ENCODE measurements at regions not wholly inside any gene's neighbourhood (a gene's known extent, or its start where the extent isn't known, plus 50 kb on each side); places are given as distances from the start of the nearest gene placed in this dataset.

DNA sequence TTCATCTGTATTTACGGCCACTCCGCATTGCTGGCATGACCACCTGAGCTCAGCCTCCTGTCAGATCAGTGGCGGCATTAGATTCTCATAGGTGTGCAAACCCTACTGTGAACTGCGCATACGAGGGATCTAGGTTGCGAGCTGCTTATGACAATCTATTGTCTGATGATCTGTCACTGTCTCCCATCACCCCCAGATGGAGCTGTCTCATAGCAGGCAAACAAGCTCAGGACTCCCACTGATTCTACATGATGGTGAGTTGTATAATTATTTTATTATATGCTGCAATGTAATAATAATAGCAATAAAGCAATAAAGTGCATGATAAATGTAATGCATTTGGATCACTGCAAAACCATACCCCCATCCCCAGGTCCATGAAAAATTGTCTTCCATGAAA, 1172.9 kb upstream of the AUTS2 start:
- no peaks in the 10 kb centered on the region for H4K20me1 ChIP-seq (ENCODE audit: insufficient read depth, low read length)
- no peaks in the 10 kb centered on the region for H3K27me3 ChIP-seq (ENCODE audit: low read depth, low read length)
- no peak overlapping the region for H2AFZ ChIP-seq (ENCODE audit: low read depth, low read length)
- no peaks in the 10 kb centered on the region for H3K9me3 ChIP-seq (ENCODE audit: insufficient read depth, low read length)
- H3K4me2 ChIP-seq (ENCODE audit: low read length), result no peak overlapping the region
- H3K9ac ChIP-seq (ENCODE audit: low read length), result no peak overlapping the region
- H3K36me3 ChIP-seq (replicated peaks; ENCODE audit: low read depth, low read length), result no peaks in the 10 kb centered on the region
- no peak for TF ChIP-seq EZH2phosphoT487 (IDR thresholded peaks at IDR 0.05; ENCODE audit: low read depth)
- TF ChIP-seq, protein P1, sequence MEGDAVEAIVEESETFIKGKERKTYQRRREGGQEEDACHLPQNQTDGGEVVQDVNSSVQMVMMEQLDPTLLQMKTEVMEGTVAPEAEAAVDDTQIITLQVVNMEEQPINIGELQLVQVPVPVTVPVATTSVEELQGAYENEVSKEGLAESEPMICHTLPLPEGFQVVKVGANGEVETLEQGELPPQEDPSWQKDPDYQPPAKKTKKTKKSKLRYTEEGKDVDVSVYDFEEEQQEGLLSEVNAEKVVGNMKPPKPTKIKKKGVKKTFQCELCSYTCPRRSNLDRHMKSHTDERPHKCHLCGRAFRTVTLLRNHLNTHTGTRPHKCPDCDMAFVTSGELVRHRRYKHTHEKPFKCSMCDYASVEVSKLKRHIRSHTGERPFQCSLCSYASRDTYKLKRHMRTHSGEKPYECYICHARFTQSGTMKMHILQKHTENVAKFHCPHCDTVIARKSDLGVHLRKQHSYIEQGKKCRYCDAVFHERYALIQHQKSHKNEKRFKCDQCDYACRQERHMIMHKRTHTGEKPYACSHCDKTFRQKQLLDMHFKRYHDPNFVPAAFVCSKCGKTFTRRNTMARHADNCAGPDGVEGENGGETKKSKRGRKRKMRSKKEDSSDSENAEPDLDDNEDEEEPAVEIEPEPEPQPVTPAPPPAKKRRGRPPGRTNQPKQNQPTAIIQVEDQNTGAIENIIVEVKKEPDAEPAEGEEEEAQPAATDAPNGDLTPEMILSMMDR (IDR thresholded peaks at IDR 0.05; ENCODE audit: low read depth, low read length), result no peak
- no peaks in the 10 kb centered on the region for H3K79me2 ChIP-seq (ENCODE audit: low read length)
- H3K4me3 ChIP-seq (ENCODE audit: low read length), result no peak overlapping the region
- no peaks in the 10 kb centered on the region for H3K4me1 ChIP-seq (ENCODE audit: low read length)
- H3K27ac ChIP-seq (ENCODE audit: low read length), result no peak overlapping the region

DNA sequence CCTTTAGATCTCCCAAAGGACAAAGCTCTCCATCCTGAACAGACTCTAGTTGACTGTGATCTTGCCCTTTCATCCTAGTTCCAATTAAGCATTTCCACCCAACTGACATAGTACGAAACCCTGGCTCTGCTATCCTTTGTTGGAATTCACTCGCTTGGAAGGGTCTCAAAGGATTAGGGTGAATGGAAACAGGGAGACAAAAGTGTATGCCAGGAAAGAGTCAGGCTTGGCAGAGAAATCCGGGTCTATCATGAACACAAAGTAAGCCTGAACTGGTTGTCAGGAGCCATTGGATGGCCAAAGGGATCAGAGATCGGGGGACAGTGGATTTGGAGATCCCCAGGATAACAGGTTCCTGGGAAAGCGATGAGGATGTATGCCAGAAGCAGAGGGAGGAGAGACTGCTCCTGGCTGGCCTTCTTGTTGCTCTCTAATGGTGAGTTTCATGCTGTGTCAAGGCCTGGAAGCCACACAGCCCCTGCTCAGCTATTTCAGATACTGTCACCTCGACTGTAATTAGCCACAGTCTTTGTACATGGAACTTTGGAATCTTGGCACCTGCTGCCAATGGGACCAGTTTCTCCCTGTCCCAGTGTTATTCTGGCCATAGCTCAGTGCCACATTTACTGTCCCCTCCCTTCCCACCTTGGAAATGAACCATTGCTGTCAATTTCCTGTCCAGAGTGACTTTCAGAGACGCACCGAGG, 1168.7 kb upstream of the AUTS2 start:
- H4K20me1 ChIP-seq (ENCODE audit: insufficient read depth, low read length), result no peaks in the 10 kb centered on the region
- H3K9ac ChIP-seq (ENCODE audit: low read length), result no peak overlapping the region
- no peak overlapping the region for H3K4me3 ChIP-seq (ENCODE audit: low read length)
- no peaks in the 10 kb centered on the region for H3K4me1 ChIP-seq (ENCODE audit: low read length)
- H3K9me3 ChIP-seq (ENCODE audit: insufficient read depth, low read length), result no peaks in the 10 kb centered on the region
- no peak overlapping the region for H2AFZ ChIP-seq (ENCODE audit: low read depth, low read length)
- TF ChIP-seq EZH2phosphoT487 (IDR thresholded peaks at IDR 0.05; ENCODE audit: low read depth), result no peak
- TF ChIP-seq, protein P1 (IDR thresholded peaks at IDR 0.05; ENCODE audit: low read depth, low read length), result no peak
- H3K27me3 ChIP-seq (ENCODE audit: low read depth, low read length), result no peaks in the 10 kb centered on the region
- H3K79me2 ChIP-seq (ENCODE audit: low read length), result no peaks in the 10 kb centered on the region
- no peak overlapping the region for H3K4me2 ChIP-seq (ENCODE audit: low read length)
- H3K27ac ChIP-seq (ENCODE audit: low read length), result no peak overlapping the region
- H3K36me3 ChIP-seq (replicated peaks; ENCODE audit: low read depth, low read length), result no peaks in the 10 kb centered on the region

DNA sequence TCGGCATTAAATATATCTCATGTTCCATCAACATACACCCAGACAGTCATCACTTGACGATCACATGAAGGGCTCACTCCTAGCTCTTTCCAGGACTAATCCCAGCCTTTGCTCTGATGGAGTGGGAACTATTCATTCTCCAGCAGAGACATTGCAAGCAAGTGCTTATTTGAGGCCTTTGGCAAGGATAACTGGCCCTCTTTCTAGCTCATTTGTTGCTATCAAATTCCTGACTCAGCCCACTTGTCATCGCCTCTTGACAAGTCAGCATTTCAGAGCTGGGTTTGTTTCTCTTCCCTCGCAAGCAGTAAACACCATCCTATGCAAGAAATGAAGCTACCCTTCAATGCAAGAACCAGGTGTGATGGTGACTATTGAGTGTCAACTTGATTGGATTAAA, 1165.7 kb upstream of the AUTS2 start:
- Histone ChIP-seq H3K9ac (ENCODE audit: low read length) (no peak overlapping the region), H3K27me3 (ENCODE audit: low read depth, low read length) (no peaks in the 10 kb centered on the region), H3K4me2 (ENCODE audit: low read length) (no peak overlapping the region), H3K27ac (ENCODE audit: low read length) (no peak overlapping the region), H3K4me1 (ENCODE audit: low read length) (no peaks in the 10 kb centered on the region), H3K4me3 (ENCODE audit: low read length) (no peak overlapping the region), H3K36me3 (replicated peaks; ENCODE audit: low read depth, low read length) (no peaks in the 10 kb centered on the region), H3K9me3 (ENCODE audit: insufficient read depth, low read length) (no peaks in the 10 kb centered on the region), H3K79me2 (ENCODE audit: low read length) (no peaks in the 10 kb centered on the region), H2AFZ (ENCODE audit: low read depth, low read length) (no peak overlapping the region), H4K20me1 (ENCODE audit: insufficient read depth, low read length) (no peaks in the 10 kb centered on the region)
- TF ChIP-seq EZH2phosphoT487 (IDR thresholded peaks at IDR 0.05; ENCODE audit: low read depth), result no peak
- TF ChIP-seq, protein P1 (IDR thresholded peaks at IDR 0.05; ENCODE audit: low read depth, low read length), result no peak

DNA sequence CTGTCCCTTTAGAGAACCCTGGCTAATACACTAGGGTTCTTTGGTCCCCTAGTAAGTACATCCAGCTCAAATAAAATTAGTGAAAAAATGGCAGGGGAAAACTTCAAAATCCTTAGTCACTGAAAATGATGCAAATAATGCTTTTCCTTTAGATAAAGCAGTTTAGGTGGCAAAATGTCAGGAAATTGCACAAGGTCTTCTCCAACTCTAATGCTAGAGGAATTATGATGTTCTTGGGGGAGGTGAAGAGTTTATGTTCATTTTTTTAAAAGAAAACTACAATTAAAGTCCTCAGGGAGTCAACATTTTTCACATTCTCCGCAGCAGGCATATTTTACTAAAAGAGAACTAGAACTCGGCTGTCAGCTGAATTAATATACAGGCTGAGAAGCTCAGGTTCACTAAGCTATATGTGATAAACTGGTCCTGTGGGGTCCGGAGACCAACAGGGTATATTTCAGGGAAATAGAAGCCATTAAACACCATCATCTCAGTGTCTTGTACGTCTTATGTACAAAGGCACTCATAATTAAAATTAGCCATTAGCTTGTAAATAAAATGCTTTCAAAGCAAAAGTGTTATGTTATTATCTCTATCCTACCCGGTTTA, 1164.7 kb upstream of the AUTS2 start:
- H3K4me1 ChIP-seq (ENCODE audit: low read length), result no peaks in the 10 kb centered on the region
- H3K27me3 ChIP-seq (ENCODE audit: low read depth, low read length), result no peaks in the 10 kb centered on the region
- H3K79me2 ChIP-seq (ENCODE audit: low read length), result no peaks in the 10 kb centered on the region
- H3K9ac ChIP-seq (ENCODE audit: low read length), result no peak overlapping the region
- no peaks in the 10 kb centered on the region for H4K20me1 ChIP-seq (ENCODE audit: insufficient read depth, low read length)
- no peak overlapping the region for H3K27ac ChIP-seq (ENCODE audit: low read length)
- no peak for TF ChIP-seq EZH2phosphoT487 (IDR thresholded peaks at IDR 0.05; ENCODE audit: low read depth)
- TF ChIP-seq, protein P1 (IDR thresholded peaks at IDR 0.05; ENCODE audit: low read depth, low read length), result no peak
- no peaks in the 10 kb centered on the region for H3K9me3 ChIP-seq (ENCODE audit: insufficient read depth, low read length)
- no peaks in the 10 kb centered on the region for H3K36me3 ChIP-seq (replicated peaks; ENCODE audit: low read depth, low read length)
- H3K4me3 ChIP-seq (ENCODE audit: low read length), result no peak overlapping the region
- H3K4me2 ChIP-seq (ENCODE audit: low read length), result no peak overlapping the region
- H2AFZ ChIP-seq (ENCODE audit: low read depth, low read length), result no peak overlapping the region

Measured in OCI-LY3 (cell line).